IMR-90 (cell line): ENCODE measurements at regions not wholly inside any gene's neighbourhood (a gene's known extent, or its start where the extent isn't known, plus 50 kb on each side); places are given as distances from the start of the nearest gene placed in this dataset.

ENCODE experiments used
- ATAC-seq: fragments of 200-7000 bp; cut with Tn5 transposase; 2 replicates; pipeline ENCODE4 v1.9.1; 2020; ENCODE audit warnings: low read depth, mild to moderate bottlenecking, moderate library complexity
- BruUV-seq: library from RNA; stranded (reverse); fragments of 400-500 nt; replicated peaks from 2 replicates; lab custom pipeline; 2021; lab: Mats Ljungman, UMichigan
- CTCF ChIA-PET: fragments of 300-600 bp; formaldehyde crosslinking; extraction: SDS; loops from one replicate; lab custom pipeline; 2021; ENCODE audit warnings: antibody characterized with exemption; lab: Yijun Ruan, JAX
- POLR2A ChIA-PET: fragments of 300-600 bp; sonication (Branson Sonifier 250); formaldehyde crosslinking; loops from one replicate; lab custom pipeline; 2022; ENCODE audit warnings: antibody characterized with exemption; ENCODE audit not compliant: unreplicated experiment; lab: Charles Lee
- DNase-seq: peaks from one replicate; pipeline ENCODE4 v3.0.0; 2013
- H2AFZ ChIP-seq: replicated peaks from 2 replicates; pipeline ENCODE3; 2013; ENCODE audit warnings: low read length, mild to moderate bottlenecking; ENCODE audit not compliant: poor library complexity
- H2AK5ac ChIP-seq: 2 replicates; pipeline ENCODE4 v1.6.1; 2013; ENCODE audit warnings: low read depth, low read length, inconsistent platforms
- H2AK9ac ChIP-seq: replicated peaks from 2 replicates; pipeline ENCODE3; 2013; ENCODE audit warnings: mild to moderate bottlenecking, low read depth, low read length, moderate library complexity; ENCODE audit not compliant: poor library complexity
- H2BK120ac ChIP-seq: 2 replicates; pipeline ENCODE4 v1.6.1; 2013; ENCODE audit warnings: low read depth, low read length, inconsistent platforms
- H2BK15ac ChIP-seq: 3 replicates; pipeline ENCODE4 v1.6.1; 2013; ENCODE audit warnings: low read depth, low read length, inconsistent platforms
- H2BK20ac ChIP-seq: 2 replicates; pipeline ENCODE4 v1.6.1; 2013; ENCODE audit warnings: low read depth, mild to moderate bottlenecking, inconsistent platforms, low read length, moderate library complexity
- H2BK5ac ChIP-seq: 2 replicates; pipeline ENCODE4 v1.6.1; 2013; ENCODE audit warnings: mild to moderate bottlenecking, low read depth, low read length, inconsistent platforms; ENCODE audit not compliant: poor library complexity, severe bottlenecking
- H3K14ac ChIP-seq: replicated peaks from 2 replicates; pipeline ENCODE4 v1.6.1; 2013; ENCODE audit warnings: low read depth, low read length, inconsistent platforms
- H3K18ac ChIP-seq: 2 replicates; pipeline ENCODE4 v1.6.1; 2013; ENCODE audit warnings: low read depth, low read length, control low read depth
- H3K23ac ChIP-seq: 2 replicates; pipeline ENCODE4 v1.6.1; 2013; ENCODE audit warnings: low read depth, low read length, inconsistent platforms
- H3K27ac ChIP-seq: 2 replicates; pipeline ENCODE4 v1.5.1; 2013; ENCODE audit warnings: mild to moderate bottlenecking, control low read depth, low read length; ENCODE audit not compliant: insufficient read depth
- H3K27me3 ChIP-seq: 2 replicates; pipeline ENCODE4 v1.6.1; 2013; ENCODE audit warnings: low read length; ENCODE audit not compliant: control insufficient read depth, insufficient read depth
- H3K36me3 ChIP-seq: 2 replicates; pipeline ENCODE4 v1.6.1; 2013; ENCODE audit warnings: low read length, mixed read lengths; ENCODE audit not compliant: control insufficient read depth, insufficient read depth
- H3K4ac ChIP-seq: 2 replicates; pipeline ENCODE4 v1.6.1; 2013; ENCODE audit warnings: low read depth, low read length, inconsistent platforms
- H3K4me1 ChIP-seq: 2 replicates; pipeline ENCODE4 v1.6.1; 2013; ENCODE audit warnings: low read length, mixed read lengths; ENCODE audit not compliant: control insufficient read depth, insufficient read depth
- H3K4me2 ChIP-seq: 2 replicates; pipeline ENCODE4 v1.6.1; 2013; ENCODE audit warnings: low read depth, mild to moderate bottlenecking, control low read depth, low read length, moderate library complexity
- H3K4me3 ChIP-seq: 2 replicates; pipeline ENCODE4 v1.5.1; 2013; ENCODE audit warnings: low read depth, mild to moderate bottlenecking, control low read depth, low read length, moderate library complexity; ENCODE audit not compliant: insufficient read depth
- H3K56ac ChIP-seq: 2 replicates; pipeline ENCODE4 v1.6.1; 2013; ENCODE audit warnings: low read length, inconsistent platforms; ENCODE audit not compliant: insufficient read depth; ENCODE audit errors: extremely low read depth
- H3K79me1 ChIP-seq, 2 experiments: 2 replicates each; pipeline ENCODE4 v1.6.1; 2013; ENCODE audit warnings: low read length in 2 of 2, inconsistent platforms in 1 of 2, low read depth in 1 of 2
- H3K9ac ChIP-seq: 2 replicates; pipeline ENCODE4 v1.6.1; 2013; ENCODE audit warnings: low read depth, low read length, control low read depth
- H3K9me1 ChIP-seq: 2 replicates; pipeline ENCODE4 v1.6.1; 2013; ENCODE audit warnings: low read length, inconsistent platforms; ENCODE audit not compliant: insufficient read depth
- H3K9me3 ChIP-seq: 2 replicates; pipeline ENCODE4 v1.6.1; 2013; ENCODE audit warnings: low read length; ENCODE audit not compliant: control insufficient read depth, insufficient read depth
- H4K20me1 ChIP-seq: 2 replicates; pipeline ENCODE4 v1.6.1; 2013; ENCODE audit warnings: low read length, inconsistent platforms; ENCODE audit not compliant: insufficient read depth
- H4K5ac ChIP-seq: 2 replicates; pipeline ENCODE4 v1.6.1; 2013; ENCODE audit warnings: mild to moderate bottlenecking, low read depth, low read length, control low read depth
- H4K8ac ChIP-seq, 2 experiments: 2 replicates each; pipeline ENCODE4 v1.6.1; 2013; ENCODE audit warnings: low read depth in 2 of 2, low read length in 2 of 2, control low read depth in 1 of 2, inconsistent platforms in 1 of 2
- H4K91ac ChIP-seq: 2 replicates; pipeline ENCODE4 v1.6.1; 2013; ENCODE audit warnings: low read depth, low read length, inconsistent platforms; ENCODE audit not compliant: insufficient read depth
- MAFK ChIP-seq: IDR thresholded peaks from 2 replicates; pipeline ENCODE4 v1.6.1; 2012; ENCODE audit warnings: low read depth, low read length, improper control_type of control experiment
- NFE2L2 ChIP-seq: fragments of 150-350 bp; IDR thresholded peaks from 2 replicates; pipeline ENCODE4 v1.6.1; 2016; ENCODE audit warnings: low read depth, mild to moderate bottlenecking, low read length
- RAD21 ChIP-seq: IDR thresholded peaks from 2 replicates; pipeline ENCODE4 v1.6.1; 2012; ENCODE audit warnings: low read length, improper control_type of control experiment
- WGBS, 2 experiments: methylation state at CpG; one replicate each; pipeline versions ENCODE4 v1.1.5 to v1.1.7; 2013; ENCODE audit warnings: missing lambda C conversion rate in 2 of 2; ENCODE audit not compliant: insufficient read length in 1 of 2; ENCODE audit errors: extremely low coverage in 2 of 2; 5-methylcytosine and 5-hydroxymethylcytosine counted together
- dilution Hi-C: fragments of 300-500 bp; cut with HindIII; formaldehyde crosslinking; loops from one replicate; pipeline ENCODE4 v1.14.3; 2018; ENCODE audit warnings: low sequenced_read_pairs; ENCODE audit not compliant: unreplicated experiment
- in situ Hi-C: fragments of 300-500 bp; cut with MboI; formaldehyde crosslinking; loops from 3 replicates; pipeline ENCODE4 v1.14.3; 2019; ENCODE audit warnings: low sequenced_read_pairs, inconsistent platforms, mixed read lengths
- intact Hi-C: fragments of 100-400 bp; cut with micrococcal nuclease; formaldehyde crosslinking; loops from 2 replicates; pipeline ENCODE4 v1.10.0; 2022

GRCh38 chr2:217402761-217403383 is 543.0 kb upstream of the TNP1 start:
- no peak overlapping the region; the same call in 1 of the 2 replicates for H3K4me2 ChIP-seq
- peak overlapping the region; percentile 94 for H2AK5ac ChIP-seq
- H2AFZ ChIP-seq, result peak overlapping the region; percentile 77
- no CpG with 5 or more reads among the region's 6 CpGs for WGBS, 2 experiments
- H3K27ac ChIP-seq, result peak overlapping the region; percentile 38; the same call in 1 of the 2 replicates
- no peaks in the 10 kb centered on the region for H4K20me1 ChIP-seq
- H3K14ac ChIP-seq, result peak overlapping the region; percentile 93
- H2BK20ac ChIP-seq, result peak overlapping the region; percentile 98
- H4K8ac ChIP-seq, result peak overlapping the region; percentile 24 to 74; a peak in 2 of 4 replicates
- DNase-seq, result no peak
- no peaks in the 10 kb centered on the region for H3K27me3 ChIP-seq
- H3K9me1 ChIP-seq, result peaks cover 10% of the 10 kb centered on the region
- POLR2A ChIA-PET, result no interaction called here
- H3K9me3 ChIP-seq, result no peaks in the 10 kb centered on the region
- in situ Hi-C loops, result no loop called here
- TF ChIP-seq RAD21, result no peak
- TF ChIP-seq NFE2L2, result peak; percentile 25; the same call in 1 of the 2 replicates
- no peak for TF ChIP-seq MAFK
- intact Hi-C loops, result no loop called here
- H4K5ac ChIP-seq, result peak overlapping the region; percentile 91
- no peaks in the 10 kb centered on the region for H3K36me3 ChIP-seq
- ATAC-seq, result no peak
- H2AK9ac ChIP-seq, result no peak overlapping the region
- peak overlapping the region; percentile 78 for H4K91ac ChIP-seq
- peak overlapping the region; percentile 93 for H3K18ac ChIP-seq
- peak overlapping the region; percentile 93 for H2BK120ac ChIP-seq
- no TSS peak for BruUV-seq
- H3K56ac ChIP-seq, result no peak overlapping the region
- peak overlapping the region; percentile 94 for H3K4ac ChIP-seq
- dilution Hi-C loops, result no loop called here
- peak overlapping the region; percentile 45; the same call in 1 of the 2 replicates for H3K23ac ChIP-seq
- H3K79me1 ChIP-seq, result 0 out of 4 replicates have a peak, but pooled peaks cover 0 to 3% of the 10 kb centered on the region in 2 experiments
- peaks cover 21% of the 10 kb centered on the region for H3K4me1 ChIP-seq
- CTCF ChIA-PET, result interaction anchor here (0.6 kb wide), 1 partner anchor 880 kb away, joined by 5 read pairs; no protein-coding TSS in a partner anchor
- no peak overlapping the region for H3K4me3 ChIP-seq
- peak overlapping the region; percentile 64; the same call in 2 of the 3 replicates for H2BK15ac ChIP-seq
- peak overlapping the region; percentile 15; the same call in 1 of the 2 replicates for H3K9ac ChIP-seq
- no peak overlapping the region for H2BK5ac ChIP-seq
